Heart left ventricle (tissue), 16 donors: ENCODE measurements at regions not wholly inside any gene's neighbourhood (a gene's known extent, or its start where the extent isn't known, plus 50 kb on each side); places are given as distances from the start of the nearest gene placed in this dataset.

ENCODE experiments used
- ATAC-seq, 4 donors: fragments of 200-7000 bp; cut with Tn5 transposase; one replicate each; pipeline ENCODE4 v1.9.1; 2020 to 2022; ENCODE audit warnings: moderate library complexity in 4 of 4, mild to moderate bottlenecking in 3 of 4, moderate number of reproducible peaks in 1 of 4
- DNase-seq, 5 donors: peaks; one replicate each; pipeline ENCODE4 v3.0.0-alpha.2; 2020
- H3K27ac ChIP-seq, 12 donors: fragments of 200-600 bp; sonication (generic) in 4 of 12; one replicate each; pipeline versions ENCODE4 v1.5.0 to v1.8.0; 2016 to 2022; ENCODE audit warnings: mild to moderate bottlenecking in 2 of 12
- H3K27me3 ChIP-seq, 9 donors: fragments of 200-600 bp; sonication (generic) in 2 of 9; one replicate each; pipeline versions ENCODE4 v1.5.1 to v1.8.0; 2016 to 2022; ENCODE audit warnings: mild to moderate bottlenecking in 3 of 9
- H3K36me3 ChIP-seq, 9 donors: fragments of 200-600 bp; sonication (generic) in 2 of 9; one replicate each; pipeline versions ENCODE4 v1.5.0 to v1.8.0; 2018 to 2022; ENCODE audit warnings: mild to moderate bottlenecking in 2 of 9
- H3K4me1 ChIP-seq, 12 donors: fragments of 200-600 bp; sonication (generic) in 4 of 12; one replicate each; pipeline versions ENCODE4 v1.5.0 to v1.8.0; 2016 to 2022; ENCODE audit warnings: mild to moderate bottlenecking in 3 of 12
- H3K4me3 ChIP-seq, 12 donors: fragments of 200-600 bp; sonication (generic) in 4 of 12; one replicate each; pipeline versions ENCODE4 v1.5.0 to v1.8.0; 2017 to 2022; ENCODE audit warnings: mild to moderate bottlenecking in 9 of 12, moderate library complexity in 4 of 12
- H3K9me3 ChIP-seq, 12 donors: fragments of 200-600 bp; sonication (generic) in 4 of 12; one replicate each; pipeline versions ENCODE4 v1.5.0 to v1.8.0; 2016 to 2022; ENCODE audit warnings: mild to moderate bottlenecking in 1 of 12
- POLR2A ChIP-seq, 2 donors: fragments of 450-650 bp; IDR thresholded peaks; one replicate each; pipeline ENCODE4 v1.6.1; 2017; ENCODE audit warnings: antibody characterized with exemption in 2 of 2, mild to moderate bottlenecking in 2 of 2, moderate library complexity in 2 of 2
- WGBS, 4 donors: extraction: QIAGEN DNeasy Blood & Tissue Kit in 2 of 4; methylation state at CpG; one replicate each; pipeline versions ENCODE4 v1.1.5 to v1.1.7; 2013 to 2018; 5-methylcytosine and 5-hydroxymethylcytosine counted together
- intact Hi-C, 10 donors: fragments of 100-400 bp; cut with DNase I; formaldehyde crosslinking; loops; one replicate each; pipeline versions ENCODE4 v1.11.1 to v1.14.2; 2022
- TF ChIP-seq, protein P1 (sequence below), 12 donors: fragments of 200-600 bp; sonication (generic) in 4 of 12; IDR thresholded peaks; one replicate each; pipeline versions ENCODE4 v1.5.0 to v1.8.0; 2018 to 2022; ENCODE audit warnings: antibody characterized with exemption in 12 of 12, mild to moderate bottlenecking in 5 of 12
- donor health status: ischemic (EF 13 %, LVEDD 7.1; RV severe dilation, severe dysfunction).
- donor health status: healthy with polysubstance abuse.
- donor health status: DM: no; HTN: yes; CAD: no.
- donor health status: DM: no; HTN: no; CAD: no.
- donor health status: ischemic (EF 25% LVEDD 6.9; RV normal size, moderate dysfunction).
- donor health status: ischemic (EF 25% LVEDD 5.7; RV mildly dilated, moderate dysfunction).
- donor health status: healthy.
- donor health status: DM: yes; HTN: yes; CAD: no.
- donor health status: ischemic (EF 35%, LVEDD 5.7; RV mildly dilated, moderate dysfunction).
- donor health status: nonischemic (EF 11% LVEDD 7.7; RV severe dilation, severe dysfunction).
- donor health status: DM: yes; HTN: yes; CAD: no.
- donor health status: PGD.
- donor health status: ischemic (EF 29% LVEDD 5.4; RV normal size, mild dysfunction).
- donor health status: nonischemic (EF 23%, LVEDD 6.1; RV moderate dilation, normal function).

DNA sequence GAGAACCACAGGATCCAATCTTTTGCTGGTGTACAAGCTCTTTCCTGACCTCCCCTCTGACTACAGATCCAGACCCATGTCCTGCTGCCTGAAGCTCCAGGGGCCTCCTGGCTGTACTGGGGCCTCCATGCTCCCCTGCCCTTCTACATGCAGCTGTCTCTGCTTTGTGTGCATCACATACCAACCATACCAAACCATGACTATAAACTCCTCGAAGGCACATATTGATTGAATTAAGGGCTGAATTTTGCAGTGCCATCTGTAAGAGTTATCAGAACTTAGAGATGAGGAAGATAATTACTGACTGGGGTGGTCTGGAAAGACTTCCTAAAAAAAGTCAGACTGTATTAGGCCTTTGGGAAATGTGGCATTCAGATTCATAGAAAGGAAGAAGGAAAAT is 139.9 kb upstream of the CXCR4 start:
- Histone ChIP-seq H3K36me3 (no peaks in the 10 kb centered on the region), H3K4me3 (no peak overlapping the region), H3K4me1 (peaks cover 0 to 31% (median 0%) of the 10 kb centered on the region in 12 donors), H3K27me3 (no peaks in the 10 kb centered on the region), H3K9me3 (no peaks in the 10 kb centered on the region), H3K27ac (no peak overlapping the region)
- 63 to 84% (median 68%) methylated on average over 1 of the region's 1 CpG for WGBS, 4 donors
- DNase-seq (no peak), ATAC-seq (no peak)
- TF ChIP-seq POLR2A (IDR thresholded peaks at IDR 0.05): no peak
- TF ChIP-seq, protein P1, sequence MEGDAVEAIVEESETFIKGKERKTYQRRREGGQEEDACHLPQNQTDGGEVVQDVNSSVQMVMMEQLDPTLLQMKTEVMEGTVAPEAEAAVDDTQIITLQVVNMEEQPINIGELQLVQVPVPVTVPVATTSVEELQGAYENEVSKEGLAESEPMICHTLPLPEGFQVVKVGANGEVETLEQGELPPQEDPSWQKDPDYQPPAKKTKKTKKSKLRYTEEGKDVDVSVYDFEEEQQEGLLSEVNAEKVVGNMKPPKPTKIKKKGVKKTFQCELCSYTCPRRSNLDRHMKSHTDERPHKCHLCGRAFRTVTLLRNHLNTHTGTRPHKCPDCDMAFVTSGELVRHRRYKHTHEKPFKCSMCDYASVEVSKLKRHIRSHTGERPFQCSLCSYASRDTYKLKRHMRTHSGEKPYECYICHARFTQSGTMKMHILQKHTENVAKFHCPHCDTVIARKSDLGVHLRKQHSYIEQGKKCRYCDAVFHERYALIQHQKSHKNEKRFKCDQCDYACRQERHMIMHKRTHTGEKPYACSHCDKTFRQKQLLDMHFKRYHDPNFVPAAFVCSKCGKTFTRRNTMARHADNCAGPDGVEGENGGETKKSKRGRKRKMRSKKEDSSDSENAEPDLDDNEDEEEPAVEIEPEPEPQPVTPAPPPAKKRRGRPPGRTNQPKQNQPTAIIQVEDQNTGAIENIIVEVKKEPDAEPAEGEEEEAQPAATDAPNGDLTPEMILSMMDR (IDR thresholded peaks at IDR 0.05): no peak
- intact Hi-C loops: no loop called here

DNA sequence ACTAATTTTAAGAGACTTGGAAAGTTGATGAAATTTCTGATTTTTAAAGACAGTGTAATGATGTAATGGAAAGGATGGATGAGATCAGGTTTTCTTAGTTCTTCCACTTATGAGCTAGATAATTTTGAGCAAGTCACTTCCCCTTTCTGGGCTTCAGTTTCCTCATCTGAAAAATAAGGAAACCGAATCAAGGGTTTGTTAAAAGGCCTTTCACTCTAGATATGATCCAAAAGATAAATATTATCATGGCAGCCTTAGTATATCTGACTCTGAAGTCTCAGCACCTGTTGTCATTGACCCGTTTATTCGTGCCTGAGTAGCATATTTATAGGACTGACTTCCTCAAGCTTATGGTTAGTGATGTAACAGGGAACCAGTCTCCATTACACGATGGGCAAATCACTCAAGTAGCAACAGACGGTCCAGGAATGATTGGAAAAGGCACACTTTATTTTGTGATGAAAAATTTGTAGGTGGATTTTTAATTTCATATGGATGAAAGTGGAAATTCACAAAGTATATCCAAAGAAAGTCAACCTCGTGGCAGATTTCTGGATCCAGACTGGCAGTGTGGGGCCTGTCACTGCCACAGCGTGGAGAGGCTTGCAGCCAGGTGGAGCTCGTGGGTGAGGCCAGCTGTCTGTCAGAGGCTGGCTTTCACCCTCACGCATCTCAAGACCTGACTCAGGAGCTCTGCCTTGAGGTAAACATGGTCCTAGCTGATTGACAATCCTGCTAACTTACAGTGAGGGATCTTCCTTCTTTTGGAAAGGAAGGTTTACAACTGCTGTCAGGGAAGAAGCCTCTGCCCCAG is 137.9 kb upstream of the CXCR4 start:
- ATAC-seq: peak in 1 of 4 donors; percentile 48
- intact Hi-C loops: no loop called here

DNA sequence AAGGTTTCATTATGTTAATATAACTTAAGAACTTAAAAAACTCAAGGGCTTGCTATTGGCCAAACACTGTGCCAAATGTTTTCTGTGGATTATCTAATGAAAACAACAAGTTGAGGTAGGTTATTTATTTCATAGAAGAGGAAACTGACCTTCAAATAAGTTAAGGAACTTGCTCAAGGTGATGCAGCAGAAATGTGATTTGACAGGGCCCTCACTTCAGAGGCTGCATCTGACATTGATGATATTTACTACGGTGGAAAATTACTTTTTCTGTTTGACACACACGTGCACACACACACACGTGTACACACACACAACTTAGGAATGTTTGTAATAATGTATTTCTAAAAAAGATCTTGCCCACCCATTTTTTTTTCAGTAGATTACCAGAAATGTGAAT is 137.2 kb upstream of the CXCR4 start:
- TF ChIP-seq POLR2A (IDR thresholded peaks at IDR 0.05): no peak
- TF ChIP-seq, protein P1 (IDR thresholded peaks at IDR 0.05): no peak
- peak overlapping the region in 2 of 12 donors; percentile 26 to 88 for H3K27ac ChIP-seq
- H3K4me3 ChIP-seq: no peak overlapping the region
- H3K27me3 ChIP-seq: no peaks in the 10 kb centered on the region
- 80 to 92% (median 89%) methylated on average over 3 of the region's 3 CpGs for WGBS, 4 donors
- ATAC-seq (no peak), DNase-seq (no peak)
- intact Hi-C loops: no loop called here
- no peaks in the 10 kb centered on the region for H3K9me3 ChIP-seq
- peaks cover 0 to 52% (median 0%) of the 10 kb centered on the region in 12 donors for H3K4me1 ChIP-seq
- H3K36me3 ChIP-seq: no peaks in the 10 kb centered on the region

More for the DNA sequence above, 137.9 kb upstream of the CXCR4 start:
- no peak for DNase-seq
- Histone ChIP-seq H3K4me1 (peaks cover 0 to 44% (median 0%) of the 10 kb centered on the region in 12 donors), H3K27me3 (no peaks in the 10 kb centered on the region), H3K36me3 (no peaks in the 10 kb centered on the region), H3K9me3 (no peaks in the 10 kb centered on the region), H3K27ac (peak overlapping the region in 3 of 12 donors; percentile 3 to 88 (median 26)), H3K4me3 (no peak overlapping the region)
- TF ChIP-seq POLR2A (IDR thresholded peaks at IDR 0.05): no peak
- TF ChIP-seq, protein P1 (IDR thresholded peaks at IDR 0.05): no peak
- WGBS, 4 donors: 61 to 74% (median 66%) methylated on average over 7 to 9 of the region's 9 CpGs

DNA sequence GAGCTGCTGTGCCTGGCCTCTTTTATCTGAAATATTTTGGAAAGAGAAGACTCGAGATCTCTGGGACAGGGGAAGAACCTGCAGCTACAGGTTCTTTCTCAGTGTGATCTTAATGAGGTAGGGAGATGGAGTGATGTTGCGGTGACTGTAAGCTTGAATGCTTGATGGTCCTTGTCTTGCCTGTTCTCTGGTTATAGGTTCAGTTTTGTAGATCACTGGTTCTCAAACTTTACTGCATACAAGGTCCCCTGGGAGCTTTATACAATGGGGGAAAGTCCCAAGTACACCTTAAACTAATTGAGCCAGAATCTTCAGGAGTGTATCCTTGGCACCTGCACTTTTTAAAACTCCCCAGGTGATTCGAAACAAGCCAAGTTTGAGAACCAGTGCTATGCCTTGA is 136.7 kb upstream of the CXCR4 start:
- Histone ChIP-seq H3K4me1 (peaks cover 0 to 52% (median 0%) of the 10 kb centered on the region in 12 donors), H3K27me3 (no peaks in the 10 kb centered on the region), H3K4me3 (no peak overlapping the region), H3K9me3 (no peaks in the 10 kb centered on the region), H3K36me3 (no peaks in the 10 kb centered on the region), H3K27ac (peak overlapping the region in 1 of 12 donors; percentile 88)
- 50 to 57% (median 53%) methylated on average over 3 of the region's 3 CpGs for WGBS, 4 donors
- ATAC-seq (no peak), DNase-seq (no peak)
- intact Hi-C loops: no loop called here
- TF ChIP-seq, protein P1 (IDR thresholded peaks at IDR 0.05): no peak
- TF ChIP-seq POLR2A (IDR thresholded peaks at IDR 0.05): no peak
